ENCODE measurements at regions not wholly inside any gene's neighbourhood (a gene's known extent, or its start where the extent isn't known, plus 50 kb on each side); places are given as distances from the start of the nearest gene placed in this dataset.

- Histone ChIP-seq H3K4me1 (ENCODE audit: control insufficient read depth, extremely low read depth, insufficient read depth, low read length) (no peaks in the 10 kb centered on the region), H3K79me2 (ENCODE audit: control insufficient read depth, insufficient read depth, low read length) (no peaks in the 10 kb centered on the region), H3K9ac (ENCODE audit: control insufficient read depth, extremely low read depth, insufficient read depth, low read length) (no peak overlapping the region), H3K27me3 (ENCODE audit: control insufficient read depth, extremely low read depth, insufficient read depth, low read length) (no peaks in the 10 kb centered on the region), H3K36me3 (ENCODE audit: control insufficient read depth in 2 of 2, extremely low read depth in 1 of 2, insufficient read depth in 2 of 2, low read length in 2 of 2) (no peaks in the 10 kb centered on the region), H3K4me2 (ENCODE audit: control insufficient read depth, extremely low read depth, insufficient read depth, low read depth, low read length) (no peak overlapping the region), H3K9me3 (ENCODE audit: control insufficient read depth, low read depth, low read length) (no peaks in the 10 kb centered on the region), H4K20me1 (ENCODE audit: control insufficient read depth, extremely low read depth, insufficient read depth, low read length) (no peaks in the 10 kb centered on the region), H3K9me1 (ENCODE audit: control insufficient read depth, extremely low read depth, insufficient read depth, low read length) (no peaks in the 10 kb centered on the region), H2AFZ (ENCODE audit: control insufficient read depth, low read length) (no peak overlapping the region), H3K4me3 (ENCODE audit: control insufficient read depth in 2 of 3, extremely low read depth in 1 of 3, insufficient read depth in 2 of 3, low read depth in 1 of 3, low read length in 3 of 3) (no peak overlapping the region), H3K27ac (ENCODE audit: control insufficient read depth, insufficient read depth, low read length) (no peak overlapping the region)
- TF ChIP-seq EZH2 (IDR thresholded peaks at IDR 0.05; ENCODE audit: low read length): no peak
- TF ChIP-seq CTCF (optimal IDR thresholded peaks at IDR 0.05 in 1 of 3, IDR thresholded peaks at IDR 0.05 in 1 of 3, conservative IDR thresholded peaks at IDR 0.05 in 1 of 3; ENCODE audit: extremely low read depth in 1 of 3, insufficient read depth in 2 of 3, low read length in 3 of 3): no peak
- dilution Hi-C loops (cut with MboI; ENCODE audit: extremely low pct_ligation_motif_present, low sequenced_read_pairs): no loop called here
- DNase-seq (ENCODE audit: low read depth, low spot score) (no peak), FAIRE-seq (no peak)
Measured at GRCh38 chr6:92111386-92111785, 1308.0 kb downstream of the EPHA7 start.

GRCh38 chr6:92110403-92110802, 1309.0 kb downstream of the EPHA7 start:
- dilution Hi-C loops (cut with MboI; ENCODE audit: extremely low pct_ligation_motif_present, low sequenced_read_pairs): no loop called here
- no peak for TF ChIP-seq CTCF (optimal IDR thresholded peaks at IDR 0.05 in 1 of 3, IDR thresholded peaks at IDR 0.05 in 1 of 3, conservative IDR thresholded peaks at IDR 0.05 in 1 of 3; ENCODE audit: extremely low read depth in 1 of 3, insufficient read depth in 2 of 3, low read length in 3 of 3)
- Histone ChIP-seq H3K9ac (ENCODE audit: control insufficient read depth, extremely low read depth, insufficient read depth, low read length) (no peak overlapping the region), H3K4me1 (ENCODE audit: control insufficient read depth, extremely low read depth, insufficient read depth, low read length) (no peaks in the 10 kb centered on the region), H3K36me3 (ENCODE audit: control insufficient read depth in 2 of 2, extremely low read depth in 1 of 2, insufficient read depth in 2 of 2, low read length in 2 of 2) (no peaks in the 10 kb centered on the region), H2AFZ (ENCODE audit: control insufficient read depth, low read length) (no peak overlapping the region), H3K4me2 (ENCODE audit: control insufficient read depth, extremely low read depth, insufficient read depth, low read depth, low read length) (no peak overlapping the region), H3K9me1 (ENCODE audit: control insufficient read depth, extremely low read depth, insufficient read depth, low read length) (no peaks in the 10 kb centered on the region), H3K27ac (ENCODE audit: control insufficient read depth, insufficient read depth, low read length) (no peak overlapping the region), H3K27me3 (ENCODE audit: control insufficient read depth, extremely low read depth, insufficient read depth, low read length) (no peaks in the 10 kb centered on the region), H3K4me3 (ENCODE audit: control insufficient read depth in 2 of 3, extremely low read depth in 1 of 3, insufficient read depth in 2 of 3, low read depth in 1 of 3, low read length in 3 of 3) (no peak overlapping the region), H3K9me3 (ENCODE audit: control insufficient read depth, low read depth, low read length) (no peaks in the 10 kb centered on the region), H3K79me2 (ENCODE audit: control insufficient read depth, insufficient read depth, low read length) (no peaks in the 10 kb centered on the region), H4K20me1 (ENCODE audit: control insufficient read depth, extremely low read depth, insufficient read depth, low read length) (no peaks in the 10 kb centered on the region)
- DNase-seq (ENCODE audit: low read depth, low spot score) (no peak), FAIRE-seq (no peak)

All from keratinocyte (primary cell).